OCI-LY1 (cell line): ENCODE measurements at regions not wholly inside any gene's neighbourhood (a gene's known extent, or its start where the extent isn't known, plus 50 kb on each side); places are given as distances from the start of the nearest gene placed in this dataset.

Experiments
- H2AFZ ChIP-seq: fragments of 200-600 bp; sonication (generic), shearing (Covaris generic); 2 replicates; pipeline ENCODE4 v1.6.0; 2014; ENCODE audit warnings: antibody characterized with exemption, mild to moderate bottlenecking, low read length
- H3F3A ChIP-seq: fragments of 200-600 bp; sonication (generic), shearing (Covaris generic); 2 replicates; pipeline ENCODE4 v1.6.0; 2014; ENCODE audit warnings: mild to moderate bottlenecking, antibody characterized with exemption, low read length, moderate library complexity; ENCODE audit not compliant: insufficient read depth
- H3K27ac ChIP-seq: fragments of 200-600 bp; sonication (generic); 2 replicates; pipeline ENCODE4 v1.5.1; 2014; ENCODE audit warnings: low read length, mixed run types, mild to moderate bottlenecking, low read depth; ENCODE audit not compliant: poor library complexity, severe bottlenecking
- H3K27me3 ChIP-seq: fragments of 200-600 bp; sonication (generic); 2 replicates; pipeline ENCODE4 v1.6.0; 2014; ENCODE audit warnings: antibody characterized with exemption, mild to moderate bottlenecking, low read length, moderate library complexity; ENCODE audit not compliant: insufficient read depth
- H3K36me3 ChIP-seq: fragments of 200-600 bp; sonication (generic); 2 replicates; pipeline ENCODE4 v1.6.1; 2014; ENCODE audit warnings: mild to moderate bottlenecking, antibody characterized with exemption, low read length, moderate library complexity, mixed read lengths; ENCODE audit not compliant: insufficient read depth
- H3K4me1 ChIP-seq: fragments of 200-600 bp; sonication (generic); 2 replicates; pipeline ENCODE4 v1.5.1; 2014; ENCODE audit warnings: mild to moderate bottlenecking, low read length, moderate library complexity; ENCODE audit not compliant: insufficient read depth, severe bottlenecking
- H3K4me2 ChIP-seq: fragments of 200-600 bp; sonication (generic), shearing (Covaris generic); 2 replicates; pipeline ENCODE4 v1.6.1; 2014; ENCODE audit warnings: low read length
- H3K4me3 ChIP-seq: fragments of 200-600 bp; sonication (generic); 2 replicates; pipeline ENCODE4 v1.5.1; 2014; ENCODE audit warnings: low read length, low read depth, mild to moderate bottlenecking, mixed read lengths; ENCODE audit not compliant: poor library complexity, severe bottlenecking
- H3K79me2 ChIP-seq: fragments of 200-600 bp; shearing (Covaris generic); 2 replicates; pipeline ENCODE4 v1.6.1; 2016; ENCODE audit warnings: mixed run types, low read length, mixed read lengths; ENCODE audit not compliant: insufficient read depth
- H3K9ac ChIP-seq: fragments of 200-600 bp; sonication (generic), shearing (Covaris generic); 2 replicates; pipeline ENCODE4 v1.6.1; 2014; ENCODE audit warnings: mild to moderate bottlenecking, low read length, mixed read lengths
- H3K9me2 ChIP-seq: fragments of 200-600 bp; sonication (generic), shearing (Covaris generic); 2 replicates; pipeline ENCODE4 v1.6.1; 2014; ENCODE audit warnings: low read depth, mild to moderate bottlenecking, low read length, mixed read lengths
- H3K9me3 ChIP-seq: fragments of 200-600 bp; shearing (Covaris generic); 2 replicates; pipeline ENCODE4 v1.6.1; 2014; ENCODE audit warnings: low read length, mixed read lengths
- H4K20me1 ChIP-seq: fragments of 200-600 bp; sonication (generic), shearing (Covaris generic); 2 replicates; pipeline ENCODE4 v1.6.0; 2016; ENCODE audit warnings: mild to moderate bottlenecking, low read length; ENCODE audit not compliant: insufficient read depth
- EZH2 ChIP-seq: fragments of 200-600 bp; sonication (generic), shearing (Covaris generic); IDR thresholded peaks from 2 replicates; pipeline ENCODE4 v1.8.0; 2017; ENCODE audit warnings: borderline replicate concordance, mixed run types, mild to moderate bottlenecking, antibody characterized with exemption, low read length, moderate library complexity, mixed read lengths
- TF ChIP-seq, protein P1 (sequence below): fragments of 200-600 bp; sonication (generic), shearing (Covaris generic); IDR thresholded peaks from 2 replicates; pipeline ENCODE4 v1.5.1; 2017; ENCODE audit warnings: mild to moderate bottlenecking, antibody characterized with exemption, low read length, moderate library complexity, mixed read lengths

DNA sequence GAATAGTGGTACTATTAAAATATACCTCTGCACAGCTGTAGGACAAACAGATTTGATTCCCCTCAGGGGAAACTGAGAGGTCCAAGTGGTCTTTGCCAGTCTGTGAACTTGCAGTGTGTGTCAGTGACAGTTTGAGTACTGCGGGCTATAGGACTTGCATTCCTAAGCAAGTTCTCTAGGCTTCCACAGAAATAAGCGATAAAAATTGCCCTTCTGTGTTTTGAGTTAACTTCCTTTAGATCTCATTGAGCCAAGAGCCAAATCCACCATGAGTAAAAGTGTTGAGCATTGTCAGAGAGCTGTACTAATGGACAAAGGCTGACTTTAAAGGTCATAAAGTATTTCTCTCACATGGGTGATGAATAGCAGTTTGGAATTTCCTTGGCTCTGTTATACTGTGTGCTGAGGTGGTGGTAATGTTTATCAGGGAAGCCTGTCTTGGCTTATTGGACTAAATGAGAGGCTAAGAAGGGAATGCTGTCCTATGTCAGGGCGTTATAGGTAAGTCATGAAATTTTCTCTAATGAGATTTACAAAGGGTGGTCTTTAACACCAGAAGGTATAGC is 122.6 kb upstream of the MAP3K7 start:
- Histone ChIP-seq H3K79me2 (no peaks in the 10 kb centered on the region), H3K9ac (no peak overlapping the region), H2AFZ (no peak overlapping the region), H3K4me3 (no peak overlapping the region), H3K36me3 (no peaks in the 10 kb centered on the region), H3K9me3 (no peaks in the 10 kb centered on the region), H3K27ac (no peak overlapping the region), H4K20me1 (no peaks in the 10 kb centered on the region), H3K9me2 (no peaks in the 10 kb centered on the region), H3F3A (no peaks in the 10 kb centered on the region), H3K4me2 (no peak overlapping the region), H3K4me1 (no peaks in the 10 kb centered on the region), H3K27me3 (no peaks in the 10 kb centered on the region)
- no peak for TF ChIP-seq EZH2
- TF ChIP-seq, protein P1, sequence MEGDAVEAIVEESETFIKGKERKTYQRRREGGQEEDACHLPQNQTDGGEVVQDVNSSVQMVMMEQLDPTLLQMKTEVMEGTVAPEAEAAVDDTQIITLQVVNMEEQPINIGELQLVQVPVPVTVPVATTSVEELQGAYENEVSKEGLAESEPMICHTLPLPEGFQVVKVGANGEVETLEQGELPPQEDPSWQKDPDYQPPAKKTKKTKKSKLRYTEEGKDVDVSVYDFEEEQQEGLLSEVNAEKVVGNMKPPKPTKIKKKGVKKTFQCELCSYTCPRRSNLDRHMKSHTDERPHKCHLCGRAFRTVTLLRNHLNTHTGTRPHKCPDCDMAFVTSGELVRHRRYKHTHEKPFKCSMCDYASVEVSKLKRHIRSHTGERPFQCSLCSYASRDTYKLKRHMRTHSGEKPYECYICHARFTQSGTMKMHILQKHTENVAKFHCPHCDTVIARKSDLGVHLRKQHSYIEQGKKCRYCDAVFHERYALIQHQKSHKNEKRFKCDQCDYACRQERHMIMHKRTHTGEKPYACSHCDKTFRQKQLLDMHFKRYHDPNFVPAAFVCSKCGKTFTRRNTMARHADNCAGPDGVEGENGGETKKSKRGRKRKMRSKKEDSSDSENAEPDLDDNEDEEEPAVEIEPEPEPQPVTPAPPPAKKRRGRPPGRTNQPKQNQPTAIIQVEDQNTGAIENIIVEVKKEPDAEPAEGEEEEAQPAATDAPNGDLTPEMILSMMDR: no peak

GRCh38 chr6:90708206-90708737 is 121.4 kb upstream of the MAP3K7 start:
- H3K4me2 ChIP-seq: no peak overlapping the region
- H3K9me3 ChIP-seq: no peaks in the 10 kb centered on the region
- no peak overlapping the region for H3K27ac ChIP-seq
- H3K79me2 ChIP-seq: no peaks in the 10 kb centered on the region
- H3F3A ChIP-seq: no peaks in the 10 kb centered on the region
- H3K4me3 ChIP-seq: no peak overlapping the region
- no peaks in the 10 kb centered on the region for H3K27me3 ChIP-seq
- H4K20me1 ChIP-seq: no peaks in the 10 kb centered on the region
- H3K9ac ChIP-seq: no peak overlapping the region
- no peaks in the 10 kb centered on the region for H3K4me1 ChIP-seq
- no peak for TF ChIP-seq EZH2
- TF ChIP-seq, protein P1: no peak
- H3K36me3 ChIP-seq: no peaks in the 10 kb centered on the region
- H3K9me2 ChIP-seq: no peaks in the 10 kb centered on the region
- H2AFZ ChIP-seq: no peak overlapping the region

DNA sequence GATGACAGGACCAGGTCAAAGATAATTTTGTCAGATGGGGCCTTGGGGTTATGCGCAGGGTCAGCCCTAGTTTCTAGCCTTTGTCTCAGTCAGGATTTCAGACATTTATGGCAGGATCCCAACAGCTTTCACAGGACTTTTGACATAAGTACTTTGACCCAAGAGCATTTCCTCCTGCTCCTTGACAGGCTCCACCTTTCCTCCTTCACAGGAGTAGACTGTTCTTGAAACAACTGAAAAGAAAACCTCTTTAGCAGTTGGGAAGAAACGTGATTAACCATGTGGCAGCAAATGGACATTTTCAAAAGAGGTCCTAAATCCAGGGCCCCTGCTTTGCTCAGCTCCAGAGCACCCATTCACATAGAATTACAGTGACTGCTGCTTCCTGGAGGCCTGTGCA is 120.4 kb upstream of the MAP3K7 start:
- H2AFZ ChIP-seq: no peak overlapping the region
- H3K36me3 ChIP-seq: no peaks in the 10 kb centered on the region
- H3F3A ChIP-seq: no peaks in the 10 kb centered on the region
- H3K79me2 ChIP-seq: no peaks in the 10 kb centered on the region
- H3K4me3 ChIP-seq: no peak overlapping the region
- no peaks in the 10 kb centered on the region for H3K27me3 ChIP-seq
- H3K4me1 ChIP-seq: no peaks in the 10 kb centered on the region
- no peaks in the 10 kb centered on the region for H3K9me2 ChIP-seq
- H3K27ac ChIP-seq: no peak overlapping the region
- no peak overlapping the region for H3K4me2 ChIP-seq
- TF ChIP-seq, protein P1: no peak
- TF ChIP-seq EZH2: no peak
- no peaks in the 10 kb centered on the region for H3K9me3 ChIP-seq
- H3K9ac ChIP-seq: no peak overlapping the region
- H4K20me1 ChIP-seq: no peaks in the 10 kb centered on the region
